ENCODE measurements at regions not wholly inside any gene's neighbourhood (a gene's known extent, or its start where the extent isn't known, plus 50 kb on each side); places are given as distances from the start of the nearest gene placed in this dataset.

- BruUV-seq (replicated peaks), result no TSS peak
- Histone ChIP-seq H3K9ac (ENCODE audit: low read length) (no peak overlapping the region), H3K79me2 (ENCODE audit: insufficient read depth, low read length) (no peaks in the 10 kb centered on the region), H3K4me2 (ENCODE audit: low read length) (no peak overlapping the region), H3K36me3 (ENCODE audit: control insufficient read depth in 1 of 2, insufficient read depth in 2 of 2, low read length in 2 of 2) (no peaks in the 10 kb centered on the region), H3K27me3 (ENCODE audit: insufficient read depth, low read length) (no peaks in the 10 kb centered on the region), H3K9me2 (ENCODE audit: insufficient read depth) (no peaks in the 10 kb centered on the region), H3K4me3 (replicated peaks in 1 of 2; ENCODE audit: low read depth in 1 of 2, low read length in 2 of 2) (no peak overlapping the region), H3K9me3 (ENCODE audit: control insufficient read depth in 1 of 2, insufficient read depth in 1 of 2, low read depth in 1 of 2, low read length in 2 of 2) (no peaks in the 10 kb centered on the region), H3K27ac (ENCODE audit: low read depth, low read length) (no peak overlapping the region), H3K4me1 (ENCODE audit: control insufficient read depth in 1 of 2, insufficient read depth in 2 of 2, low read length in 2 of 2) (no peaks in the 10 kb centered on the region), H2AFZ (ENCODE audit: low read depth, low read length, poor library complexity, severe bottlenecking) (peak overlapping the region; percentile 22), H4K20me1 (ENCODE audit: insufficient read depth) (no peaks in the 10 kb centered on the region)
- DNase-seq (ENCODE audit: low read depth, low spot score) (no peak), ATAC-seq (no peak)
- intact Hi-C loops (cut with micrococcal nuclease), result loop anchor here (5.0 to 10.0 kb wide), 2 partner anchors 638 to 1425 kb away; partner anchors contain the start of gene THSD7A
- TF ChIP-seq CBX3 (IDR thresholded peaks at IDR 0.05; ENCODE audit: low read depth), result no peak
- TF ChIP-seq SRF (IDR thresholded peaks at IDR 0.05; ENCODE audit: low read depth), result no peak
- no peak for TF ChIP-seq EZH2phosphoT487 (IDR thresholded peaks at IDR 0.05; ENCODE audit: borderline replicate concordance)
- TF ChIP-seq TCF7L2 (IDR thresholded peaks at IDR 0.05; ENCODE audit: borderline replicate concordance, extremely low read depth, insufficient read depth, insufficient read length), result no peak
- TF ChIP-seq, protein P1, sequence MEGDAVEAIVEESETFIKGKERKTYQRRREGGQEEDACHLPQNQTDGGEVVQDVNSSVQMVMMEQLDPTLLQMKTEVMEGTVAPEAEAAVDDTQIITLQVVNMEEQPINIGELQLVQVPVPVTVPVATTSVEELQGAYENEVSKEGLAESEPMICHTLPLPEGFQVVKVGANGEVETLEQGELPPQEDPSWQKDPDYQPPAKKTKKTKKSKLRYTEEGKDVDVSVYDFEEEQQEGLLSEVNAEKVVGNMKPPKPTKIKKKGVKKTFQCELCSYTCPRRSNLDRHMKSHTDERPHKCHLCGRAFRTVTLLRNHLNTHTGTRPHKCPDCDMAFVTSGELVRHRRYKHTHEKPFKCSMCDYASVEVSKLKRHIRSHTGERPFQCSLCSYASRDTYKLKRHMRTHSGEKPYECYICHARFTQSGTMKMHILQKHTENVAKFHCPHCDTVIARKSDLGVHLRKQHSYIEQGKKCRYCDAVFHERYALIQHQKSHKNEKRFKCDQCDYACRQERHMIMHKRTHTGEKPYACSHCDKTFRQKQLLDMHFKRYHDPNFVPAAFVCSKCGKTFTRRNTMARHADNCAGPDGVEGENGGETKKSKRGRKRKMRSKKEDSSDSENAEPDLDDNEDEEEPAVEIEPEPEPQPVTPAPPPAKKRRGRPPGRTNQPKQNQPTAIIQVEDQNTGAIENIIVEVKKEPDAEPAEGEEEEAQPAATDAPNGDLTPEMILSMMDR (IDR thresholded peaks at IDR 0.05 in 2 of 3, conservative IDR thresholded peaks at IDR 0.05 in 1 of 3; ENCODE audit: borderline replicate concordance in 1 of 3, insufficient read depth in 1 of 3, low read depth in 2 of 3, low read length in 2 of 3), result no peak
- TF ChIP-seq POLR2AphosphoS5 (IDR thresholded peaks at IDR 0.05; ENCODE audit: low read depth, low read length), result no peak
- no peak for TF ChIP-seq YY1 (IDR thresholded peaks at IDR 0.05; ENCODE audit: extremely low read depth, insufficient replicate concordance, low read depth, low read length)
- no peak for TF ChIP-seq EGR1 (IDR thresholded peaks at IDR 0.05; ENCODE audit: low read depth)
- no peak for TF ChIP-seq SP1 (IDR thresholded peaks at IDR 0.05; ENCODE audit: low read depth)
- ChIA-PET RAD21 (ENCODE audit: low non-redundant PET in 1 of 2, low total read pairs in 2 of 2, uncharacterized antibody in 2 of 2, unreplicated experiment in 2 of 2) (no interaction called here), POLR2A (no interaction called here), CTCF (interaction anchor here (1.1 to 1.6 kb wide), 2 partner anchors 575 to 585 kb away, joined by 3 to 4 read pairs; no protein-coding TSS in a partner anchor)
Observed at GRCh38 chr7:13259930-13260329, 572.5 kb downstream of the ARL4A start.

Data from HCT116 (cell line).